ENCODE measurements at regions not wholly inside any gene's neighbourhood (a gene's known extent, or its start where the extent isn't known, plus 50 kb on each side); places are given as distances from the start of the nearest gene placed in this dataset.
"Not testable (repeated sequence)": the region's sequence is repeated elsewhere in the genome, so short reads cannot be mapped to it uniquely, and the experiment has no call there.

DNA sequence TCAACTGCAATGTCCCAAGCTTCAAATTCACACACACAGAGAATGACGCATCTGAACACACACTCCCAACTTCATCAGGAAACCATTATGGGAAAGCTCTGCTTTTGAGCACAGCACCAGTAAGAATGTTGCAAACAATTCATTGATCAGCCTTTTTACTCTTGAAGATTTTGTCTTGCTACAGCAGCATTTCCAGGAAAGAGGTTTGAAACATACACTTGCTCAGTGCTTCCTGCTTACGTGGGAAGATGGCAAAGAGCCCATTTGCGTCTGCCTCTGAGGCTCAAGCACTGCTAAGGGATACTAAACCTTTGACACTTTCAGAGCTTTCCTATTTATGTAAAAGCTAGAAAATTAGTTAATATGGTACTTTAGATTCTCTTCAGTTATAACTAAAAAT is 77.2 kb upstream of the MON1B start:
- no peak overlapping the region for H3K4me3 Mint-ChIP-seq
- peaks cover 0 to 2% (median 0%) of the 10 kb centered on the region in 5 donors for H3K9me3 Mint-ChIP-seq
- no peaks in the 10 kb centered on the region for H3K4me1 Mint-ChIP-seq
- no peak for DNase-seq
- no peaks in the 10 kb centered on the region for H3K36me3 Mint-ChIP-seq
- H3K4me1 ChIP-seq (ENCODE audit: insufficient read depth, low read length), result no peaks in the 10 kb centered on the region
- H3K4me3 ChIP-seq (ENCODE audit: low read length), result no peak overlapping the region
- H3K36me3 ChIP-seq (ENCODE audit: insufficient read depth, low read length), result no peaks in the 10 kb centered on the region
- no peak overlapping the region for H3K27ac ChIP-seq (ENCODE audit: low read depth, low read length)
- no peaks in the 10 kb centered on the region for H3K27me3 ChIP-seq (ENCODE audit: insufficient read depth, low read length, poor library complexity, severe bottlenecking)
- CTCF ChIA-PET, result no interaction called here
- no peak overlapping the region for H3K27ac Mint-ChIP-seq
- H3K27me3 Mint-ChIP-seq, result peaks cover 2 to 11% of the 10 kb centered on the region in 2 donors
- no peaks in the 10 kb centered on the region for H3K9me3 ChIP-seq (ENCODE audit: low read length)
- POLR2A ChIA-PET, result no interaction called here

DNA sequence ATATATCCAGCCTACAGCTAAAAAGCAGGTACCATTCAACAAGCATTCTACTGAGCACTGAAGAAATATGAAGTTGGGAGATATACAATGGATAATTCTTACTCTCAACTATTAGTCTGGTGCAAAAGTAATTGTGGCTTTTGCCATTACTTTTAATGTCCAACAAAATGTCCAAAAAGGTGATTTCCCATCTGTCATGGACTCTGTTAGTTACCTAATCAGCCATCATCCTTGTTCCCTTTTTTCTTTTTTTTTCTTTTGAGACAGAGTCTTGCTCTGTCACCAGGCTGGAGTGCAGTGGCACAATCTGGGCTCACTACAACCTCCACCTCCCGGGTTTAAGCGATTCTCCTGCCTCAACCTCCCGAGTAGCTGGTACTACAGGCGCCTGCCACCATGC is 76.6 kb upstream of the MON1B start:
- CTCF ChIA-PET; H3K4me3 Mint-ChIP-seq; POLR2A ChIA-PET; H3K9me3 ChIP-seq (ENCODE audit: low read length); H3K36me3 Mint-ChIP-seq; H3K9me3 Mint-ChIP-seq; H3K27me3 ChIP-seq (ENCODE audit: insufficient read depth, low read length, poor library complexity, severe bottlenecking); DNase-seq; H3K4me1 Mint-ChIP-seq; H3K4me3 ChIP-seq (ENCODE audit: low read length); H3K27ac Mint-ChIP-seq; H3K27ac ChIP-seq (ENCODE audit: low read depth, low read length); H3K36me3 ChIP-seq (ENCODE audit: insufficient read depth, low read length); H3K4me1 ChIP-seq (ENCODE audit: insufficient read depth, low read length): not testable (repeated sequence)
- H3K27me3 Mint-ChIP-seq, result peaks cover 2 to 15% of the 10 kb centered on the region in 2 donors

DNA sequence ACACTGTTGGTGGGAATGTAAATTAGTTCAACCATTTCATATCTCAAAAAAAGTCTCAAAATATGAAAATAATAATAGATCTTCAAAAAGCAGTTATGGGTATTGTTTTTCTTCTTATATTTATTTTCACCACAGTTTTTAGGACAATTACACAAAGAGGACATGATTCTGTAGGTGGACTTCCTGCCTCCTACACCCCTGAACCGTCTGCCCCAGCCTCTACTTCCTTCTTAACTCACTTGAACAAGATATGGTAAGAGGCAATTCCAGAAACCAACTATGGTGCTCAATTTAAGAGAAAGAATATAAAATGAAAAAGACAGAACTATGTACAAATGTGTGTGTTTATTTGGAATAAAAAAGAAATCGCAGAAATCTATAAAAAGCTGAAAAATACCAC is 74.1 kb upstream of the MON1B start:
- Histone ChIP-seq H3K36me3 (ENCODE audit: insufficient read depth, low read length) (no peaks in the 10 kb centered on the region), H3K27me3 (ENCODE audit: insufficient read depth, low read length, poor library complexity, severe bottlenecking) (no peaks in the 10 kb centered on the region), H3K9me3 (ENCODE audit: low read length) (no peaks in the 10 kb centered on the region), H3K27ac (ENCODE audit: low read depth, low read length) (no peak overlapping the region), H3K4me3 (ENCODE audit: low read length) (no peak overlapping the region), H3K4me1 (ENCODE audit: insufficient read depth, low read length) (no peaks in the 10 kb centered on the region)
- Mint-ChIP-seq H3K27ac (no peak overlapping the region), H3K4me3 (no peak overlapping the region), H3K36me3 (no peaks in the 10 kb centered on the region), H3K4me1 (no peaks in the 10 kb centered on the region), H3K9me3 (peaks cover 0 to 2% (median 0%) of the 10 kb centered on the region in 5 donors), H3K27me3 (peaks cover 2 to 21% of the 10 kb centered on the region in 2 donors)
- ChIA-PET POLR2A (no interaction called here), CTCF (no interaction called here)
- DNase-seq, result no peak

DNA sequence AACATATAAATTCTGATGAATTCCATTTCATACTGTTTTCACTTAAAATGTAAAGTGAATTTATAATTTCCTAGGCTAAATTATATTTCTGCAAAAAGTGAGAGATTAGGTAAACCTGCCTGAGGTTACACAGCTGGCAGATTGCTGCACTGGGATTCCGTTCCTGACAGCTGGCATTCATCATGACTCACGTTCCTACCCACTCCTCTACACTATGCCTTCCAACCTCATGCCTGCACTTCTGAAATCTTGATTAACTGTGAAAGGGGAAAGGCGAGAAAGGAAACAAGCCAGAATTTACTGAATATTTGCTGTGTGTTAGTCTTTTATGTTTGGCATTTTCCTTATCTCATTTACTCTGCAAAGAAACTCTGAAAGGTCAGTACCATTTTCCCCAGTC is 73.3 kb upstream of the MON1B start:
- POLR2A ChIA-PET, result no interaction called here
- CTCF ChIA-PET, result no interaction called here
- Histone ChIP-seq H3K4me1 (ENCODE audit: insufficient read depth, low read length) (no peaks in the 10 kb centered on the region), H3K36me3 (ENCODE audit: insufficient read depth, low read length) (no peaks in the 10 kb centered on the region), H3K9me3 (ENCODE audit: low read length) (no peaks in the 10 kb centered on the region), H3K27me3 (ENCODE audit: insufficient read depth, low read length, poor library complexity, severe bottlenecking) (no peaks in the 10 kb centered on the region), H3K4me3 (ENCODE audit: low read length) (no peak overlapping the region), H3K27ac (ENCODE audit: low read depth, low read length) (no peak overlapping the region)
- Mint-ChIP-seq H3K27me3 (peaks cover 0 to 21% of the 10 kb centered on the region in 2 donors), H3K4me3 (no peak overlapping the region), H3K36me3 (no peaks in the 10 kb centered on the region), H3K9me3 (peaks cover 0 to 4% (median 0%) of the 10 kb centered on the region in 5 donors), H3K4me1 (no peaks in the 10 kb centered on the region), H3K27ac (no peak overlapping the region)
- no peak for DNase-seq

DNA sequence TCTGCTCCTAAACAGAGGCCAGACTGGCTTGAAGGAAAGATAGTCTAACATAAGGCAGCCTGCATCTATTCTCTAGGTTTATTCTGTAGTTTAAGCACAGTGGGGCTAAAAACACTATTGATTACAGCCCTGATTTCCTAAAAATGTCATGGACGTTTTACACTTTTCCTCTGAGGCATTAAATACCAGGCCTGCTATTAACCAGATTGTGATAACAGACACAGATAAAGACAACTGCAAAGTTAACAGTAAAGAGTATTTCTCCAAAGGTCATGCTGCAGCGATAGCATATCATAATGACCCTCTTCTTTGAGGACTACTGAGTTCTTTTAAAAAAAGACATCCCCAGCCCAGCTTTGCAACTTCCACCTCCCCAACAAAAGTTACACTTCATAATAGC is 59.6 kb upstream of the MON1B start:
- ChIA-PET CTCF (no interaction called here), POLR2A (no interaction called here)
- H3K9me3 Mint-ChIP-seq, result peaks cover 1 to 6% (median 2%) of the 10 kb centered on the region in 5 donors

DNA sequence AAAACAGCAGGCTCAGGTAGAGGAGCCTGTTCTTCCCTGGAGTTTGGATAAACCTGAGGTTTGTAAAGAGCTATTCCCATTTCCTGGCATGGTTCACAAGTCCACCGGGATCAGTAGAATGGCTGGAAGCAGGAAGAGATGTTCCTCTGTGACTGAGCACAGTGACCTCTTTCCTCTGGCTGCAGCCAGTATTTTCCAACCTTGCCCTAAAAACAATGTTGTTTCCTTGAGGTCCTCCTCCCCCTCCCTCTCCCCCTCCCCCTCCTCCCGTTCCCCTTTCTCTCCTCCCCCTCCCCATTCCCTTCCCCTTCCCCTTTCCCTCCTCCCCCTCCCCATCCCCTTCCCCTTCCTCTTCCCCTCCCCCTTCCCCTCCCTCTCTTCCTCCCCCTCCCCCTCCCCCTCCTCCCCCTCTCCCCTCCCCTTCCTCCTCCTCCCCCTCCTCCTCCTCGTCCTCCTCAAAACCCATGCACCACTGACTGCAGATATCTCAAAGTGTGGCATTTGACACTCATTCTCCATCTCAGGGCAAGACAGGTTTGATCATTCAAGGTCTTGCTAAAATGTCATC is 58.9 kb upstream of the MON1B start:
- H3K27ac Mint-ChIP-seq, result no peak overlapping the region
- ChIA-PET CTCF (no interaction called here), POLR2A (no interaction called here)
- peaks cover 0 to 4% of the 10 kb centered on the region in 2 donors for H3K27me3 Mint-ChIP-seq
- no peak overlapping the region for H3K4me3 ChIP-seq (ENCODE audit: low read length)
- peaks cover 0 to 6% (median 4%) of the 10 kb centered on the region in 5 donors for H3K9me3 Mint-ChIP-seq
- H3K36me3 ChIP-seq (ENCODE audit: insufficient read depth, low read length), result no peaks in the 10 kb centered on the region
- H3K4me3 Mint-ChIP-seq, result no peak overlapping the region
- H3K36me3 Mint-ChIP-seq, result no peaks in the 10 kb centered on the region
- H3K27me3 ChIP-seq (ENCODE audit: insufficient read depth, low read length, poor library complexity, severe bottlenecking), result no peaks in the 10 kb centered on the region
- H3K27ac ChIP-seq (ENCODE audit: low read depth, low read length), result no peak overlapping the region
- no peaks in the 10 kb centered on the region for H3K4me1 ChIP-seq (ENCODE audit: insufficient read depth, low read length)
- H3K4me1 Mint-ChIP-seq, result no peaks in the 10 kb centered on the region
- DNase-seq, result no peak
- H3K9me3 ChIP-seq (ENCODE audit: low read length), result no peaks in the 10 kb centered on the region

More for the DNA sequence above, 59.6 kb upstream of the MON1B start:
- Mint-ChIP-seq H3K36me3 (no peaks in the 10 kb centered on the region), H3K27me3 (no peaks in the 10 kb centered on the region), H3K27ac (no peak overlapping the region), H3K4me3 (no peak overlapping the region), H3K4me1 (no peaks in the 10 kb centered on the region)
- no peaks in the 10 kb centered on the region for H3K9me3 ChIP-seq (ENCODE audit: low read length)
- H3K27me3 ChIP-seq (ENCODE audit: insufficient read depth, low read length, poor library complexity, severe bottlenecking), result no peaks in the 10 kb centered on the region
- no peak overlapping the region for H3K4me3 ChIP-seq (ENCODE audit: low read length)
- H3K4me1 ChIP-seq (ENCODE audit: insufficient read depth, low read length), result no peaks in the 10 kb centered on the region
- H3K36me3 ChIP-seq (ENCODE audit: insufficient read depth, low read length), result no peaks in the 10 kb centered on the region
- no peak for DNase-seq
- H3K27ac ChIP-seq (ENCODE audit: low read depth, low read length), result no peak overlapping the region

DNA sequence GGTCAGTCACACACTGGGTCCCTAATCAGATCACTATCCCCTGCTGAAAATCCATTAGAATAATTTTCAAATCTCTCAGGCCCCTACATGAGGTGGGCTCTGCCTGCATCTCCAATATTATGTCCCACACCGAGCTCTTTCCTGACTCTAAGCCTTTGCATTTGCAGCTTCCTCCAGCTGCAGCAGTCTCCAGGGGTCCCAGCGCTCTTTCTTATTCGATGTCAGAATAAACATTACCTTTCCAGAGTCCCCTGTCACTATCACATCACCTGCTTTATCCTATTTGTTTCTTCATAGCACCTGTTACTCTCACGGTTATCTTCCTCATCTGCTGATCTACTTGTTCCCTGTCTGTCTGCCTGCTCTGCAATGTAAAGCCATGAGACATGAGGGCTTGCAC is 57.3 kb upstream of the MON1B start:
- no peak overlapping the region for H3K4me3 ChIP-seq (ENCODE audit: low read length)
- CTCF ChIA-PET, result no interaction called here
- Mint-ChIP-seq H3K27ac (no peak overlapping the region), H3K27me3 (peaks cover 3 to 4% of the 10 kb centered on the region in 2 donors), H3K4me1 (no peaks in the 10 kb centered on the region), H3K4me3 (no peak overlapping the region), H3K36me3 (no peaks in the 10 kb centered on the region), H3K9me3 (peaks cover 0 to 4% (median 1%) of the 10 kb centered on the region in 5 donors)
- H3K27ac ChIP-seq (ENCODE audit: low read depth, low read length), result no peak overlapping the region
- POLR2A ChIA-PET, result no interaction called here
- no peaks in the 10 kb centered on the region for H3K9me3 ChIP-seq (ENCODE audit: low read length)
- no peaks in the 10 kb centered on the region for H3K4me1 ChIP-seq (ENCODE audit: insufficient read depth, low read length)
- no peak for DNase-seq
- H3K27me3 ChIP-seq (ENCODE audit: insufficient read depth, low read length, poor library complexity, severe bottlenecking), result no peaks in the 10 kb centered on the region
- H3K36me3 ChIP-seq (ENCODE audit: insufficient read depth, low read length), result no peaks in the 10 kb centered on the region

DNA sequence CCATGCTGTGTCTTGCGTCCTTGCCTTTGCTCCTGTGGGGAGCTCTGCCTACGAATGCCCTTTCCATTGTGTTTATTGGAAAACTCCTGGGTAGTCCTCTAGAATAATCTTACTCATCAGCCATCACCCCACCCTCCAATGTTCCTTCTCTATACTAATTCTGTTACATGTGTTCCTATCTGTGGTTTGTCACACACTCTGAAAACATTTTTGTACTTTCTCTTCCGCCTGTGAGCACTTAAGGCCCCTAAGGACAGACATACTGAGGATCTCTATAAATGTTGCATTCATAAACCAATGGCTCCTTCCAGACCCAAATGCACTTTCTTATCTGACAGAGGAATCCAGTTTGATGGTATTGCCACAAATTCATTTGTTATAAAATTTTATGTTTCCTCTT is 53.9 kb upstream of the MON1B start:
- Histone ChIP-seq H3K36me3 (ENCODE audit: insufficient read depth, low read length) (no peaks in the 10 kb centered on the region), H3K27me3 (ENCODE audit: insufficient read depth, low read length, poor library complexity, severe bottlenecking) (no peaks in the 10 kb centered on the region), H3K4me3 (ENCODE audit: low read length) (no peak overlapping the region), H3K27ac (ENCODE audit: low read depth, low read length) (no peak overlapping the region), H3K9me3 (ENCODE audit: low read length) (no peaks in the 10 kb centered on the region), H3K4me1 (ENCODE audit: insufficient read depth, low read length) (no peaks in the 10 kb centered on the region)
- CTCF ChIA-PET, result no interaction called here
- Mint-ChIP-seq H3K4me3 (no peak overlapping the region), H3K4me1 (no peaks in the 10 kb centered on the region), H3K27me3 (peaks cover 3 to 10% of the 10 kb centered on the region in 2 donors), H3K9me3 (peaks cover 0 to 4% (median 0%) of the 10 kb centered on the region in 5 donors), H3K36me3 (no peaks in the 10 kb centered on the region), H3K27ac (no peak overlapping the region)
- POLR2A ChIA-PET, result no interaction called here
- no peak for DNase-seq
